ENCODE measurements at regions not wholly inside any gene's neighbourhood (a gene's known extent, or its start where the extent isn't known, plus 50 kb on each side); places are given as distances from the start of the nearest gene placed in this dataset.
A peak's percentile ranks its signal among the peaks of the same experiment; 100 is the strongest.

DNA sequence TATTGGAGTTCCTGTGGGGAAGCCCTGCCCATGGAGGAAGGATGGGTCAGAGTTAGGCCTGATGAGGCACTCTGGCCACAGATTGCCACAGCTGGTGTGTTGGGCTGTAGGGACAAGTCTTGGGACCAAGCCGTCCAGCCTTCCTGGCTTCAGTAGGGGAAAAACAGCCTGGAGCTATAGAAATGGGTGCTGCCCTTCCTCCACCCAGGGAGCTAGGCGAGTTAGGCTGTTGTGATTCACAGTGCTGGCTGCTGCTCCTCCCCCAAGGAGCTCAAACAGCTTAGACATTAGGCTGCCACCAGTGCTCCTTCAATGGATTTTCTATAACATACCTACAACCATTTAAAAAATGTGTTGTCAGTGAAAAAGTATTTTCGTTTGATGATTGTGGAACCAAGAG is 274.3 kb downstream of the RPL10L start:
- H3K27me3 Mint-ChIP-seq (ENCODE audit: unreplicated experiment), result no peaks in the 10 kb centered on the region
- no peaks in the 10 kb centered on the region for H3K36me3 Mint-ChIP-seq (ENCODE audit: unreplicated experiment)
- H3K27ac Mint-ChIP-seq (ENCODE audit: unreplicated experiment), result no peak overlapping the region
- H3K9me3 Mint-ChIP-seq (ENCODE audit: unreplicated experiment), result peaks cover 18% of the 10 kb centered on the region
- TF ChIP-seq, protein P1, sequence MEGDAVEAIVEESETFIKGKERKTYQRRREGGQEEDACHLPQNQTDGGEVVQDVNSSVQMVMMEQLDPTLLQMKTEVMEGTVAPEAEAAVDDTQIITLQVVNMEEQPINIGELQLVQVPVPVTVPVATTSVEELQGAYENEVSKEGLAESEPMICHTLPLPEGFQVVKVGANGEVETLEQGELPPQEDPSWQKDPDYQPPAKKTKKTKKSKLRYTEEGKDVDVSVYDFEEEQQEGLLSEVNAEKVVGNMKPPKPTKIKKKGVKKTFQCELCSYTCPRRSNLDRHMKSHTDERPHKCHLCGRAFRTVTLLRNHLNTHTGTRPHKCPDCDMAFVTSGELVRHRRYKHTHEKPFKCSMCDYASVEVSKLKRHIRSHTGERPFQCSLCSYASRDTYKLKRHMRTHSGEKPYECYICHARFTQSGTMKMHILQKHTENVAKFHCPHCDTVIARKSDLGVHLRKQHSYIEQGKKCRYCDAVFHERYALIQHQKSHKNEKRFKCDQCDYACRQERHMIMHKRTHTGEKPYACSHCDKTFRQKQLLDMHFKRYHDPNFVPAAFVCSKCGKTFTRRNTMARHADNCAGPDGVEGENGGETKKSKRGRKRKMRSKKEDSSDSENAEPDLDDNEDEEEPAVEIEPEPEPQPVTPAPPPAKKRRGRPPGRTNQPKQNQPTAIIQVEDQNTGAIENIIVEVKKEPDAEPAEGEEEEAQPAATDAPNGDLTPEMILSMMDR (IDR thresholded peaks at IDR 0.05), result no peak
- no peak for DNase-seq (ENCODE audit: extremely low spot score, unreplicated experiment)
- H3K4me1 Mint-ChIP-seq (ENCODE audit: unreplicated experiment), result no peaks in the 10 kb centered on the region
- no peak overlapping the region for H3K4me3 Mint-ChIP-seq (ENCODE audit: unreplicated experiment)

DNA sequence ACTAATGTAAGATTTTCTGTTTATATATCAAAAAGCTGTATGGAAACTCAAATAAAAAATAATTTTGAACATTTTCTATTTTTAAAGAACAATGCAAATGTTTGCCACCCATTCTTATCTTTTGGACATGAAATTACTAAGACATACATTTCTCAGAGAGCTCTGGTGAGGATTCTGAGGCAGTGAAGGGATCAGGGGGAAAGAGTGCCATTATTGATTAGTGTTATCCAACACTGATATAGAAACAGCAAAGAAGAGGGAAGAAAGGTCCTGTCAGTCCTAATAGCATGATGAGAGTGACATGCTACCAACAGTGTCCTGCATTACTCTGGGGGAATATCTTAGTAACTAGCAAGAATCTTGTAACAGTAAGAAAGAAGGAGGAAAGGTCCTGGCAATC is 282.2 kb downstream of the RPL10L start:
- Mint-ChIP-seq H3K36me3 (ENCODE audit: unreplicated experiment) (no peaks in the 10 kb centered on the region), H3K9me3 (ENCODE audit: unreplicated experiment) (peaks cover 9% of the 10 kb centered on the region)
- TF ChIP-seq, protein P1 (IDR thresholded peaks at IDR 0.05), result no peak

DNA sequence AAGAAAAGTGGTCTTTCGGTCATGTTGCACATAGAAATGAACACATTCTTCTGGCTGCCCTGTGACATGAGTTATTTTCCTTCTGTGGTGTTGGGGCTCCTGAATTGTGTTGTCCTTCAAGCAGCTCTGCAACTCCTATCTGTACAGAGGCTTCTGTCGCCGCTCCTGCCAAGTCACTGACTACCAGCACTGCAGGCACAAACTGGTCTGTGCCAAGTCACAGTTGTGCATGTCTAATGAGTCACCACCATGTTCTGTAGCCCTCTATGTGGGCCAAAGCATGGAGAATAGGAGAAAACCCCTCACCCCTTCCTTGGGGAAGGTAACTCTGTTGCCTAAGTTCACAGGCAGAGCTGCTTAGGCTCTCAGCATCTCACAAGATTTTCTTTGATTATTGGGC is 283.3 kb downstream of the RPL10L start:
- Mint-ChIP-seq H3K27ac (ENCODE audit: unreplicated experiment) (no peak overlapping the region), H3K4me1 (ENCODE audit: unreplicated experiment) (no peaks in the 10 kb centered on the region), H3K36me3 (ENCODE audit: unreplicated experiment) (no peaks in the 10 kb centered on the region), H3K9me3 (ENCODE audit: unreplicated experiment) (peaks cover 7% of the 10 kb centered on the region), H3K4me3 (ENCODE audit: unreplicated experiment) (no peak overlapping the region), H3K27me3 (ENCODE audit: unreplicated experiment) (no peaks in the 10 kb centered on the region)
- no peak for DNase-seq (ENCODE audit: extremely low spot score, unreplicated experiment)
- TF ChIP-seq, protein P1 (IDR thresholded peaks at IDR 0.05), result no peak

More for the DNA sequence above, 282.2 kb downstream of the RPL10L start:
- no peak for DNase-seq (ENCODE audit: extremely low spot score, unreplicated experiment)
- no peak overlapping the region for H3K4me3 Mint-ChIP-seq (ENCODE audit: unreplicated experiment)
- no peak overlapping the region for H3K27ac Mint-ChIP-seq (ENCODE audit: unreplicated experiment)
- no peaks in the 10 kb centered on the region for H3K27me3 Mint-ChIP-seq (ENCODE audit: unreplicated experiment)
- H3K4me1 Mint-ChIP-seq (ENCODE audit: unreplicated experiment), result no peaks in the 10 kb centered on the region

DNA sequence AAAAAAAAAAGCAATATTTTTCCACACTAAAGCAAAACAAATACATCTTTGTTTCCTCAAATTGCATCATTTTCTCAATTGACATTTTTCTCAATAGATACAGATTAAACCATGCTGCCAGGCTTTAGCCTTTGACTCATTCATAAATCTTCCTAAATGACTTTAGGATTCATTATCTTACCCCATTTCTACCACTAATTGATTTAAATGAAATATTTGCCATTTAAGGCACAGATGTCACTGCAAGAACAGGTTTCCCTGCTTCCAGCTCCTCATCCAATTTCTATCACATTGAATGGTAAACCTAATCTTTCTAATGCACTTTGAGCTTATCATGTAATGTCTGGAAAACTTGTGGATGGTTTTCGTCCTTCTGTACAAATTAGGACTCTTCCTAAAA is 298.7 kb downstream of the RPL10L start:
- no peaks in the 10 kb centered on the region for H3K36me3 Mint-ChIP-seq (ENCODE audit: unreplicated experiment)
- H3K4me3 Mint-ChIP-seq (ENCODE audit: unreplicated experiment), result no peak overlapping the region
- no peaks in the 10 kb centered on the region for H3K27me3 Mint-ChIP-seq (ENCODE audit: unreplicated experiment)
- DNase-seq (ENCODE audit: extremely low spot score, unreplicated experiment), result no peak
- no peak overlapping the region for H3K27ac Mint-ChIP-seq (ENCODE audit: unreplicated experiment)
- TF ChIP-seq, protein P1 (IDR thresholded peaks at IDR 0.05), result no peak
- no peaks in the 10 kb centered on the region for H3K9me3 Mint-ChIP-seq (ENCODE audit: unreplicated experiment)
- peaks cover 9% of the 10 kb centered on the region for H3K4me1 Mint-ChIP-seq (ENCODE audit: unreplicated experiment)

- no peaks in the 10 kb centered on the region for H3K36me3 Mint-ChIP-seq (ENCODE audit: unreplicated experiment)
- H3K9me3 Mint-ChIP-seq (ENCODE audit: unreplicated experiment), result no peaks in the 10 kb centered on the region
- H3K4me3 Mint-ChIP-seq (ENCODE audit: unreplicated experiment), result no peak overlapping the region
- peaks cover 9% of the 10 kb centered on the region for H3K27me3 Mint-ChIP-seq (ENCODE audit: unreplicated experiment)
- TF ChIP-seq, protein P1 (IDR thresholded peaks at IDR 0.05), result peak; percentile 64
- no peaks in the 10 kb centered on the region for H3K4me1 Mint-ChIP-seq (ENCODE audit: unreplicated experiment)
- no peak overlapping the region for H3K27ac Mint-ChIP-seq (ENCODE audit: unreplicated experiment)
- DNase-seq (ENCODE audit: extremely low spot score, unreplicated experiment), result no peak
Measured at GRCh38 chr14:46344327-46344937, 307.1 kb downstream of the RPL10L start.

All from osteocyte (in vitro differentiated cells).